Dedifferentiated amniotic fluid mesenchymal stem cell (primary cell): ENCODE measurements at regions not wholly inside any gene's neighbourhood (a gene's known extent, or its start where the extent isn't known, plus 50 kb on each side); places are given as distances from the start of the nearest gene placed in this dataset.

Experiments used
- DNase-seq: peaks from one replicate; pipeline ENCODE4 v3.0.0-alpha.2; 2016; ENCODE audit errors: extremely low spot score

- DNase-seq, result no peak
Measured at GRCh38 chr10:43746906-43747305, 98.2 kb upstream of the ZNF32 start.

GRCh38 chr10:43739161-43739560, 90.5 kb upstream of the ZNF32 start:
- DNase-seq, result peak; percentile 49

- DNase-seq, result no peak
Measured at GRCh38 chr10:43737003-43737402, 88.3 kb upstream of the ZNF32 start.

- no peak for DNase-seq
Measured at GRCh38 chr10:43735907-43736306, 87.2 kb upstream of the ZNF32 start.

- DNase-seq, result no peak
Measured at GRCh38 chr10:43734716-43735115, 86.0 kb upstream of the ZNF32 start.

- DNase-seq, result no peak
Measured at GRCh38 chr10:43731486-43731885, 82.8 kb upstream of the ZNF32 start.

- no peak for DNase-seq
Measured at GRCh38 chr10:43728425-43728824, 79.7 kb upstream of the ZNF32 start.

- DNase-seq, result no peak
Measured at GRCh38 chr10:43727935-43728334, 79.3 kb upstream of the ZNF32 start.

GRCh38 chr10:43715334-43715733, 66.7 kb upstream of the ZNF32 start:
- no peak for DNase-seq

GRCh38 chr10:43712821-43713584, 64.3 kb upstream of the ZNF32 start:
- DNase-seq, result no peak

GRCh38 chr10:43710772-43711471, 62.2 kb upstream of the ZNF32 start:
- no peak for DNase-seq

- DNase-seq, result no peak
Measured at GRCh38 chr10:43708262-43708661, 59.6 kb upstream of the ZNF32 start.

- no peak for DNase-seq
Measured at GRCh38 chr10:43707770-43708169, 59.1 kb upstream of the ZNF32 start.

GRCh38 chr10:43706166-43706565, 57.5 kb upstream of the ZNF32 start:
- no peak for DNase-seq

GRCh38 chr10:43703286-43703685, 54.6 kb upstream of the ZNF32 start:
- no peak for DNase-seq

- DNase-seq, result no peak
Measured at GRCh38 chr10:43702936-43703281, 54.2 kb upstream of the ZNF32 start.

GRCh38 chr10:43702213-43702935, 53.7 kb upstream of the ZNF32 start:
- no peak for DNase-seq

- no peak for DNase-seq
Measured at GRCh38 chr10:43701295-43701694, 52.6 kb upstream of the ZNF32 start.

- DNase-seq, result no peak
Measured at GRCh38 chr10:43700306-43700705, 51.6 kb upstream of the ZNF32 start.

- DNase-seq, result no peak
Measured at GRCh38 chr10:43699516-43699915, 50.8 kb upstream of the ZNF32 start.
